ENCODE measurements at regions not wholly inside any gene's neighbourhood (a gene's known extent, or its start where the extent isn't known, plus 50 kb on each side); places are given as distances from the start of the nearest gene placed in this dataset.

DNA sequence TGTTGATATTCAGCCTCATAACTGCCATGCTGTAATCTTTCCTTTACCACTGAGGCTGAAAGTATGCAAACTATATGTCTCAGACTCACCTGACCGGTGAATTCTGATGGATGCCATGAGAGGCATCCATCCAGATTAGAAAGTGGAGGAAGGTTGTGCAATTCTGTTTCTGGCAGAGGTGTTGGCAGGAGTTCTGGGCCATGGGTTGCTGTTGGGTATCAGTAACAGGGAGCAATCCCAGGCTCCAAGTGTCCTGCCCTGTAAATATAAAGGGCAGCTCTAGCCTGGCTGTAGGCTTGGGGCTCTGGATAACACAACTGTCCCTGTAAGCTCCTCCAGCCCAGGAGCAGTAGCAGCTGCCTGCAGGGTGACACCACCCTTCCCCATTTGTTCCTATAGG, 77.4 kb upstream of the ABCC4 start:
- Mint-ChIP-seq H3K36me3 (ENCODE audit: low read depth) (no peaks in the 10 kb centered on the region), H3K27me3 (ENCODE audit: low read depth) (peaks cover 6% of the 10 kb centered on the region), H3K4me1 (ENCODE audit: low read depth) (peaks cover 3% of the 10 kb centered on the region), H3K4me3 (ENCODE audit: low read depth) (no peak overlapping the region), H3K27ac (no peak overlapping the region), H3K9me3 (no peaks in the 10 kb centered on the region)
- no peak for DNase-seq (ENCODE audit: low spot score)
- intact Hi-C loops (cut with micrococcal nuclease) = no loop called here

DNA sequence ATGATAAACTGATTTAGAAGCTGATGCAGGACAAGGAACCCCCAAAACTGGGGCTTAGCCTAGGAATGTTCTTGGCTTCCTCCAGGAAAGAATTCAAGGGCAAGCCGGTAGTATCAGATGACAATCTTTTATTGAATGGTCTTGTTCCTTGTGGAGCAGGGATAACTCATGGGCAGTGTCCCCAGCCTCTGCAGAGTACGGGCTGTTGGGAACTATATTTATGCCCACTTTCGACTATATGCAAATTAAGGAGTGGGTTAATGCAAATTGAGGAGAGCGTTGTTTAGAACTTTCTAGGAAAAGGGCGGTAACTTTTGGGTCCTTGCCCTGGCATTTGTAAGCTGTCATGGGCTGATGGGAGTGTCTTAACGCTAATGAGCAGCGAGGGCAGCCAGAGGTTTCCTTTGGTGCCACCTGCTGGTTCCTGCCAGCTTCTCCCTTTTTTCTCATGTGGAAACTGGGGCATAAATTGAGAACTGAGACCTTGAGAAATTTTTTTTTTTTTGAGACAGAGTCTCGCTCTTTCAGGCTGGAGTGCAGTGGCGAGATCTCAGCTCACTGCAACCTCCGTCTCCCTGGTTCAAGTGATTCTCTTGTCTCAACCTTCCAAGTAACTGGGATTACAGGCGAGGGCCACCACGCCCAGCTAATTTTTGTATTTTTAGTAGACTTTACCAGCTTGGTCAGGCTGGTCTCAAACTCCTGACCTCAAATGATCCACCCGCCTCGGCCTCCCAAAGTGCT, 79.4 kb upstream of the ABCC4 start:
- peaks cover 3% of the 10 kb centered on the region for H3K4me1 Mint-ChIP-seq (ENCODE audit: low read depth)
- intact Hi-C loops (cut with micrococcal nuclease) = loop anchor here (1.0 to 5.0 kb wide), 2 partner anchors 83 to 191 kb away; no protein-coding TSS in a partner anchor
- no peak overlapping the region for H3K27ac Mint-ChIP-seq
- no peak overlapping the region for H3K4me3 Mint-ChIP-seq (ENCODE audit: low read depth)
- H3K27me3 Mint-ChIP-seq (ENCODE audit: low read depth) = peaks cover 1% of the 10 kb centered on the region
- DNase-seq (ENCODE audit: low spot score) = peak; percentile 49
- no peaks in the 10 kb centered on the region for H3K36me3 Mint-ChIP-seq (ENCODE audit: low read depth)
- H3K9me3 Mint-ChIP-seq = no peaks in the 10 kb centered on the region

DNA sequence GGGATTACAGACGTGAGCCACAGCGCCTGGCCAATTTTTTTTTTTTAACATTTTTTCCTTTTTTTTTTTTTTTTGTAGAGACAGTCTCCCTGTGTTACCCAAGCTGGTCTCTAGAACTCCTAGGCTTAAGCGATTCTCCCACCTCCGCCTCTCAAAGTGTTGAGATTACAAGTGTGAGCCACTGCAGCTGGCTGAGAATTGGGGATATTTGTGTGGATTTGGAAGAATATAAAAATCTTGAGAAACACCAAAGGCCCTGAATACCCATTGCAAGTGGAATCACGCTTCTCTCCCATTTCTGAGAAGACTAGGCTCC, 79.9 kb upstream of the ABCC4 start:
- no peaks in the 10 kb centered on the region for H3K27me3 Mint-ChIP-seq (ENCODE audit: low read depth)
- H3K27ac Mint-ChIP-seq = no peak overlapping the region
- H3K4me3 Mint-ChIP-seq (ENCODE audit: low read depth) = no peak overlapping the region
- no peaks in the 10 kb centered on the region for H3K36me3 Mint-ChIP-seq (ENCODE audit: low read depth)
- DNase-seq (ENCODE audit: low spot score) = no peak
- H3K9me3 Mint-ChIP-seq = no peaks in the 10 kb centered on the region
- peaks cover 3% of the 10 kb centered on the region for H3K4me1 Mint-ChIP-seq (ENCODE audit: low read depth)
- intact Hi-C loops (cut with micrococcal nuclease) = loop anchor here (5.0 kb wide), 1 partner anchor 84 kb away; no protein-coding TSS in a partner anchor

DNA sequence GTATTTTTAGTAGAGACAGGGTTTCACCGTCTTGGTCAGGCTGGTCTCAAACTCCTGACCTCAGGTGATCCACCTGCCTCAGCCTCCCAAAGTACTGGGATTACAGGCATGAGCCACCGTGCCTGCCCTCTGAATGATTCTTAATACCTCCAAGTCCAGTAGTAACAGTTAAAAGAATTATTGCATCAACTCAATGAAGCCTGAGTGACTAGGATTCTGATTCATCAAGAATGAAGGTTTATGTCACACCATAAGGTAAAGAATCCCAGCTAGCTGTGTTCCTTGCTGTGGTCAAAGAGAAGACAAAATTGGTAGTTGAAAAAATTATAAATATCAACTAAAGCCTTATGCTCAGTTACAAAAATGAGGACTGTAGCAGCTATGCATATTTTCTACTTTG, 81.2 kb upstream of the ABCC4 start:
- Mint-ChIP-seq H3K36me3 (ENCODE audit: low read depth) (no peaks in the 10 kb centered on the region), H3K4me1 (ENCODE audit: low read depth) (peaks cover 3% of the 10 kb centered on the region), H3K9me3 (no peaks in the 10 kb centered on the region), H3K4me3 (ENCODE audit: low read depth) (no peak overlapping the region), H3K27me3 (ENCODE audit: low read depth) (no peaks in the 10 kb centered on the region), H3K27ac (no peak overlapping the region)
- DNase-seq (ENCODE audit: low spot score) = no peak
- intact Hi-C loops (cut with micrococcal nuclease) = loop anchor here (5.0 kb wide), 1 partner anchor 85 kb away; no protein-coding TSS in a partner anchor

DNA sequence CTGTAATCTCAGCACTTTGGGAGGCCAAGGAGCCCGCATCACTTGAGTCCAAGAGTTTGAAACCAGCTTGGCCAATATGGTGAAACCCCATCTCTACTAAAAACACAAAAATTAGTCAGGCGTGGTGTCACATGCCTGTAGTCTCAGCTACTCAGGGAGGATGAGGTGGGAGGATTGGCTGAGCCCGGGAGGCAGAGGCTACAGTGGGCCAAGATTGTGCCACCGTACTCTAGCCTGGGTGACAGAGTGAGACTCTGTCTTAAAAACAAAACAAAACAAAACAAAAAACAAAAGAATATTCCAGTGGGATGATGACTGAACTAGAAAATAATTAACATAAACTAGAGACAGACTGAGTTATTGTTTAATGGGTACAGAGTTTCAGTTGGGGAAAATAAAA, 81.7 kb upstream of the ABCC4 start:
- Mint-ChIP-seq H3K4me1 (ENCODE audit: low read depth) (peaks cover 3% of the 10 kb centered on the region), H3K27ac (no peak overlapping the region)
- intact Hi-C loops (cut with micrococcal nuclease) = loop anchor here (5.0 kb wide), 1 partner anchor 86 kb away; no protein-coding TSS in a partner anchor

DNA sequence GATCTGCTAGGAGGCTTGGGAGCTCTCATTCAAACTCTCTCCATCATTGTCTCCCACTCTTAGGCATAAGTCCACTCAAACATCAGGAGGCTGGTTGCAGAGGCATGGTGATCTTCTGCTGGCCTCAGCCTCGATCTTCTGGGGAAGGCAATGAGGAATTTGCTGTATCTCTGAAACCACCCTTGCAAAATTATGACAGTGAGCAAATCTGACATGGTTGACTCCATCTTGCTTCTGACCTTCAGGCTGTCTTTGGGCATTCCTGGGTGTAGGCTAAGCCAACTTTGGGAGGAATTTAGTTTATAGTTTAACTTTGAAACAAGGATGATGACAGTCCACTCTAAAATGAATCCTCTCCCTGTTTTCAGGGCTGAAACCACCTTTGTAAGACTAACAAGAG, 84.1 kb upstream of the ABCC4 start:
- peaks cover 1% of the 10 kb centered on the region for H3K27me3 Mint-ChIP-seq (ENCODE audit: low read depth)
- H3K36me3 Mint-ChIP-seq (ENCODE audit: low read depth) = no peaks in the 10 kb centered on the region
- no peaks in the 10 kb centered on the region for H3K9me3 Mint-ChIP-seq
- no peak overlapping the region for H3K27ac Mint-ChIP-seq
- DNase-seq (ENCODE audit: low spot score) = no peak
- H3K4me3 Mint-ChIP-seq (ENCODE audit: low read depth) = no peak overlapping the region
- intact Hi-C loops (cut with micrococcal nuclease) = no loop called here
- H3K4me1 Mint-ChIP-seq (ENCODE audit: low read depth) = peaks cover 2% of the 10 kb centered on the region

More for the DNA sequence above, 81.7 kb upstream of the ABCC4 start:
- no peaks in the 10 kb centered on the region for H3K27me3 Mint-ChIP-seq (ENCODE audit: low read depth)
- H3K36me3 Mint-ChIP-seq (ENCODE audit: low read depth) = no peaks in the 10 kb centered on the region
- no peaks in the 10 kb centered on the region for H3K9me3 Mint-ChIP-seq
- H3K4me3 Mint-ChIP-seq (ENCODE audit: low read depth) = no peak overlapping the region
- DNase-seq (ENCODE audit: low spot score) = no peak

DNA sequence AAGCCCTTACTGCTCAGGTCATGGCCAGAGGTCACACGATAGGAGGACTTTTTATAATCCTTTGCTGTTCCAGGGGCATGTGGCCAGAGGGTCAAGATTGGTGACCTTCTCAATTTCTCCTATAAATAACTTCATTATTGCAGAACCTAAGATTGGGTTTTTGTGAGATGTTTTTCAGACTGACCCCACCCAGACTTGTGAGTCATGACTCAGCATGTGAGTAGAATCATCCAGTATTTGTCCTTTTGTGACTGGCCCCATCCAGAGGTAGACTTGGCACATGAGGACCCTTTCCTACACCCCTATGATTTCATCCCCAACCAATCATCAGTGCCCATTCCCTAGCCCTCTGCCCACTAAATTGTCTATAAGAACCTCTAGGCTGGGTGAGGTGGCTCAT, 84.5 kb upstream of the ABCC4 start:
- Mint-ChIP-seq H3K36me3 (ENCODE audit: low read depth) (no peaks in the 10 kb centered on the region), H3K4me3 (ENCODE audit: low read depth) (no peak overlapping the region), H3K27ac (no peak overlapping the region), H3K9me3 (no peaks in the 10 kb centered on the region), H3K27me3 (ENCODE audit: low read depth) (peaks cover 4% of the 10 kb centered on the region), H3K4me1 (ENCODE audit: low read depth) (no peaks in the 10 kb centered on the region)
- intact Hi-C loops (cut with micrococcal nuclease) = no loop called here
- no peak for DNase-seq (ENCODE audit: low spot score)

DNA sequence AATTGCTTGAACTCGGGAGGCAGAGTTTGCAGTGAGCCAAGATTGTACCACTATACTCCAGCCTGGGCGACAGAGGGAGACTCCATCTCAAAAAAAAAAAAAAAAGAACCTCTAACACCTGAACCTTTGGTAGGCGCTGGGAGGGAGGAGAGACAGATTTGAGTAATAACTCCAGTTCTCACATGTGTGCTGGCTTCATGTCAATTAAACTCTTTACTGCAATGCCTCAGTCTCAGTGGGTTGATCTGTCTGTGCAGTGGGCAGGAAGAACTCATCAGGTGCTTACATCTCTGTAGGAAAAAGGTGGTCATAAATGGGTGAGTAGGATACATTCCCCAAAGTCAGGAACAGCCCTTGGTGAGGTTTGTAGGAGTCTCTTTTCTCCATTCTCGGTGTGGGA, 85.1 kb upstream of the ABCC4 start:
- DNase-seq (ENCODE audit: low spot score) = no peak
- Mint-ChIP-seq H3K27me3 (ENCODE audit: low read depth) (peaks cover 5% of the 10 kb centered on the region), H3K36me3 (ENCODE audit: low read depth) (no peaks in the 10 kb centered on the region), H3K27ac (no peak overlapping the region), H3K9me3 (no peaks in the 10 kb centered on the region), H3K4me1 (ENCODE audit: low read depth) (no peaks in the 10 kb centered on the region), H3K4me3 (ENCODE audit: low read depth) (no peak overlapping the region)
- intact Hi-C loops (cut with micrococcal nuclease) = no loop called here

DNA sequence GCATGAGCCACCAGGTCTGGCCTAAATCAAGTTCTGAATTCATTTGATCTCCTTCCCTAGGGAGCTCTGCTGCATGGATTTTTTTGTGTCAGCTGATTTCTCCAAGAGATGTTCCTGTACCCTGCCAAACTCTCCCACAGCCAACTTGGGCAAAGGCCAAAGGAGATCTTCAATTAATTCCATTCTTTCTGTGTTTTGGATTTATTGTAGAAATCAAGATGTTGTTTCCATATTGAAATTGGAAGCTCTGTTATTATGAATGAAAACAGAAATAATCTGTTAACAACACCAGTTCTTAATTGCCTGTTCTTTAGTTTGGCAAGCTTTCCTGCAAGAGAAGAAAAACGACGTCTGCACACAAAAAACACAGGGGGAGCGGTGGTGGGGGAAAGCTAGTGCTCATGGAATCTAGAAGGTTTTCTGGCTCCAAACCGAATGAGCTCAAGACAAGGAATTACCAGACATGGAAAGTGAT, 86.5 kb upstream of the ABCC4 start:
- no peaks in the 10 kb centered on the region for H3K36me3 Mint-ChIP-seq (ENCODE audit: low read depth)
- H3K27me3 Mint-ChIP-seq (ENCODE audit: low read depth) = peaks cover 5% of the 10 kb centered on the region
- intact Hi-C loops (cut with micrococcal nuclease) = no loop called here
- H3K4me1 Mint-ChIP-seq (ENCODE audit: low read depth) = no peaks in the 10 kb centered on the region
- H3K9me3 Mint-ChIP-seq = no peaks in the 10 kb centered on the region
- H3K4me3 Mint-ChIP-seq (ENCODE audit: low read depth) = no peak overlapping the region
- no peak overlapping the region for H3K27ac Mint-ChIP-seq
- DNase-seq (ENCODE audit: low spot score) = no peak

DNA sequence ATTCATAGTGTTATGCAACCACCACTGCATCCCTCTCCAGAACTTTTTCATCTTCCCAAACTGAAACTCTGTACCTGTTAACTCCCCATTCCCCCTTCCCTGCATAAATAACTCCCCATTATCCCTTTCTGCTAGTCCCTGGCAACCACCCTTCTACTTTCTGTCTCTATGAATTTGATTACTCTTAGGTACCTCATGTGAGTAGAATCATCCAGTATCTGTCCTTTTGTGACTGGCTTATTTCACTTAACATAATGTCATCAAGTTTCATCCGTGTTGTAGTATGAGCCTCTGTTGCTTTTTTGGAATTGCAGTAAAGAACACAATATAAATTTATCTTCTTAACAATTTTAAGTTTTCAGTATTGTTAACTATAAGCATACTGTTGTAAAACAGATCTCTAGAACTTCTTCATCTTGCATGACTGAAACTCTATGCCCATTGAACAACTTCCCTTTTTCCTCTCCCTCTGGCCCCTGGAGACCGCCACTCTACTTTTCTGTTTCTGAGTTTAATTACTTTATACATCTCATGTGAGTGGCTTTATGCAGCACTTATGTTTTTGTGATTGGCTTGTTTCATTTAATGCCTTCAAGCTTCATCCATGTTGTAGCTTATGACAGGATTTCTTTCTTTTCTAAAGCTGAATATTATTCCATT, 87.3 kb upstream of the ABCC4 start:
- H3K4me1 Mint-ChIP-seq (ENCODE audit: low read depth) = no peaks in the 10 kb centered on the region
- H3K27ac Mint-ChIP-seq = no peak overlapping the region
- peaks cover 5% of the 10 kb centered on the region for H3K27me3 Mint-ChIP-seq (ENCODE audit: low read depth)
- no peaks in the 10 kb centered on the region for H3K9me3 Mint-ChIP-seq
- no peak for DNase-seq (ENCODE audit: low spot score)
- no peak overlapping the region for H3K4me3 Mint-ChIP-seq (ENCODE audit: low read depth)
- H3K36me3 Mint-ChIP-seq (ENCODE audit: low read depth) = no peaks in the 10 kb centered on the region
- intact Hi-C loops (cut with micrococcal nuclease) = no loop called here

DNA sequence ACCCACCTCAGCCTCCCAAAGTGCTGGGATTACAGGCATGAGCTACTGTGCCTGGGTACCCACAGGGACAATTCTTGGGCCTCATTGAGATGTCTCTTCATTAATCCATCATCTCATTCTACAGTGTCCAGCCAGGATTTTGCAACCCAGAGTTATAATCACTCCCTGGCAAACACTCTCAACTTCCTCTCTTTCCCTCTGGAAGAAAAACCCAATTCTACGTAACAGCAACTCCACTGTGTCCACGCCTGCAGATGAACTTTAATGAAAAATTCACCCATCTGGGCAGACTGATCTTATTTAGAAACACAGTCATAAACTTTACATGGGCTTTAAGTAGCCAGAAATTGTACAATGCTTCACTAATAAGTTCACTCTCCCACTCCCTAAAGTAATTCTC, 90.1 kb upstream of the ABCC4 start:
- Mint-ChIP-seq H3K27ac (no peak overlapping the region), H3K9me3 (no peaks in the 10 kb centered on the region), H3K4me1 (ENCODE audit: low read depth) (no peaks in the 10 kb centered on the region), H3K4me3 (ENCODE audit: low read depth) (no peak overlapping the region), H3K27me3 (ENCODE audit: low read depth) (peaks cover 6% of the 10 kb centered on the region), H3K36me3 (ENCODE audit: low read depth) (no peaks in the 10 kb centered on the region)
- DNase-seq (ENCODE audit: low spot score) = no peak
- intact Hi-C loops (cut with micrococcal nuclease) = no loop called here

DNA sequence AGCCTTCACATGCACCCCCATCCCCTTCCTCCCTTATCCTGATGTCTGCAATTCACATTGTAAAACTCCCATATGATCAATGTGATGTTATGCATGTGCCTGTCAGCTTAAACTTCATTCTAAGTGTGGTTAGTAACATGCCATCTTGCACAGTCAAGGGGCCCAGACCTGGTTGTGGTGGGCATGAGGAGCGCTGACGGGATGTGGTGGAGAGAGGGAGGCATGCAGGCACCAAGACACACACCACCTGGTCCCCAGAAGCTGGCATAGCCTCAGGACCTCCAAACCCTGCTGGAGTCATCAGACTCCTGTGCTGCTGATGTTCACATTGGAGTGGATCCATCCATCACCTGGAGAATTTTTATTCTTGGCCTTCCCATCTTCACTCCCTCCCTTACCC, 90.5 kb upstream of the ABCC4 start:
- Mint-ChIP-seq H3K27ac (no peak overlapping the region), H3K9me3 (no peaks in the 10 kb centered on the region)
- intact Hi-C loops (cut with micrococcal nuclease) = no loop called here

DNA sequence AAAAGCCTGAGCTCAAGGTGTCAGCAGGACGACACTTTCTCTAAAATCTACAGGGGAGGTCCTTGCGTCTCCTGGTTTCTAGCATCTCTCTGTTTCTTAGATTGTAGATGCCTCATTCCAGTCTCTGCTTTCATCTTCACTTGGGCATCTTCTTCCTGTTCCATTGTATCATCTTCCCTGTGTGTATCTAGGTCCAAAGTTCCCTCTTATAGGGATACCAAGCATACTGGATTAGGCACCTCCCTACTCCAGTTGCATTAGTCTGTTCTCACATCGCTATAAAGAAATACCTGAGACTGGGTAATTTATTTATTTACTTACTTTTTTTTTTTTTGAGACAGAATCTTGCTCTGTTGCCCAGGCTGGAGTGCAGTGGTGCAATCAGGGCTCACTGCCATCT, 91.3 kb upstream of the ABCC4 start:
- H3K27me3 Mint-ChIP-seq (ENCODE audit: low read depth) = peaks cover 6% of the 10 kb centered on the region
- no peak overlapping the region for H3K27ac Mint-ChIP-seq
- DNase-seq (ENCODE audit: low spot score) = no peak
- no peaks in the 10 kb centered on the region for H3K4me1 Mint-ChIP-seq (ENCODE audit: low read depth)
- intact Hi-C loops (cut with micrococcal nuclease) = no loop called here
- no peaks in the 10 kb centered on the region for H3K36me3 Mint-ChIP-seq (ENCODE audit: low read depth)
- H3K9me3 Mint-ChIP-seq = no peaks in the 10 kb centered on the region
- no peak overlapping the region for H3K4me3 Mint-ChIP-seq (ENCODE audit: low read depth)

More for the DNA sequence above, 90.5 kb upstream of the ABCC4 start:
- Mint-ChIP-seq H3K4me1 (ENCODE audit: low read depth) (no peaks in the 10 kb centered on the region), H3K4me3 (ENCODE audit: low read depth) (no peak overlapping the region), H3K27me3 (ENCODE audit: low read depth) (peaks cover 6% of the 10 kb centered on the region), H3K36me3 (ENCODE audit: low read depth) (no peaks in the 10 kb centered on the region)
- DNase-seq (ENCODE audit: low spot score) = no peak
